ENCODE measurements at regions not wholly inside any gene's neighbourhood (a gene's known extent, or its start where the extent isn't known, plus 50 kb on each side); places are given as distances from the start of the nearest gene placed in this dataset.
"Not testable (repeated sequence)": the region's sequence is repeated elsewhere in the genome, so short reads cannot be mapped to it uniquely, and the experiment has no call there.

- ChIA-PET CTCF (no interaction called here), POLR2A (no interaction called here)
- H3K36me3 Mint-ChIP-seq (ENCODE audit: low read depth), result no peaks in the 10 kb centered on the region
- no peaks in the 10 kb centered on the region for H3K27me3 Mint-ChIP-seq
- no peak overlapping the region for H3K27ac Mint-ChIP-seq
- peaks cover 8% of the 10 kb centered on the region for H3K9me3 Mint-ChIP-seq
- TF ChIP-seq CTCF (IDR thresholded peaks at IDR 0.05), result no peak
- H3K4me1 Mint-ChIP-seq, result no peaks in the 10 kb centered on the region
- no peak for DNase-seq
- intact Hi-C loops (cut with micrococcal nuclease), result no loop called here
- H3K4me3 Mint-ChIP-seq, result no peak overlapping the region
- no peak for ATAC-seq (ENCODE audit: low read depth)
Measured at GRCh38 chr6:100065348-100065747, 71.3 kb upstream of the MCHR2 start.

- no peak for TF ChIP-seq CTCF (IDR thresholded peaks at IDR 0.05)
- POLR2A ChIA-PET, result no interaction called here
- DNase-seq (no peak), ATAC-seq (ENCODE audit: low read depth) (no peak)
- Mint-ChIP-seq H3K4me1 (no peaks in the 10 kb centered on the region), H3K4me3 (no peak overlapping the region), H3K36me3 (ENCODE audit: low read depth) (no peaks in the 10 kb centered on the region), H3K27me3 (no peaks in the 10 kb centered on the region), H3K27ac (no peak overlapping the region), H3K9me3 (peaks cover under 1% of the 10 kb centered on the region)
- CTCF ChIA-PET, result no interaction called here
- intact Hi-C loops (cut with micrococcal nuclease), result no loop called here
Measured at GRCh38 chr6:100062621-100063020, 68.6 kb upstream of the MCHR2 start.

GRCh38 chr6:100057941-100058340 is 63.9 kb upstream of the MCHR2 start:
- intact Hi-C loops (cut with micrococcal nuclease), result no loop called here
- H3K27ac Mint-ChIP-seq, result no peak overlapping the region
- ATAC-seq (ENCODE audit: low read depth) (no peak), DNase-seq (no peak)
- CTCF ChIA-PET, result no interaction called here
- no peaks in the 10 kb centered on the region for H3K4me1 Mint-ChIP-seq
- H3K27me3 Mint-ChIP-seq, result no peaks in the 10 kb centered on the region
- peaks cover 2% of the 10 kb centered on the region for H3K9me3 Mint-ChIP-seq
- no peak for TF ChIP-seq CTCF (IDR thresholded peaks at IDR 0.05)
- no peaks in the 10 kb centered on the region for H3K36me3 Mint-ChIP-seq (ENCODE audit: low read depth)
- H3K4me3 Mint-ChIP-seq, result no peak overlapping the region
- POLR2A ChIA-PET, result no interaction called here

DNA sequence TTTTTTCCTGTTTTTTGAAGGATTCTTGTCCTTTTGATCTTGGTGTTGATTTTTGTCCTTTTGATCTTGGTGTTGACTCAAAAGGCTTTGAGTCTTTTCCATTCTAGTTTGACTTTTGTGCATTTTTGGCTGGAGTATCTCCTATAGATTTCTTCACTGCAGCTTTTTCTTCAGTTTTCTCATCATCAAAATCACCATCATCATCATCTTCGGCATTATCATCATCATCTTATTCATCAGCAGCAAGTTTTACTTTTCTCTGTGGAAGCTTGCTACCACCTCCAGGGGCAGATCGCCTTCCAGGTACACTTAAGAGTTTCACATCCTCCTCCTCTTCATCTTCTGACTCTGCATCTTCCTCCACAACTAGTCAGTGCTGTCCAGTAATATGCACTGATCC is 56.5 kb upstream of the MCHR2 start:
- Mint-ChIP-seq H3K4me3 (no peak overlapping the region), H3K27ac (no peak overlapping the region), H3K36me3 (ENCODE audit: low read depth) (no peaks in the 10 kb centered on the region), H3K4me1 (no peaks in the 10 kb centered on the region), H3K9me3 (no peaks in the 10 kb centered on the region), H3K27me3 (no peaks in the 10 kb centered on the region)
- no peak for TF ChIP-seq CTCF (IDR thresholded peaks at IDR 0.05)
- ChIA-PET POLR2A (no interaction called here), CTCF (no interaction called here)
- DNase-seq, result no peak
- intact Hi-C loops (cut with micrococcal nuclease), result no loop called here
- no peak for ATAC-seq (ENCODE audit: low read depth)

- H3K4me1 Mint-ChIP-seq; intact Hi-C loops (cut with micrococcal nuclease); ATAC-seq (ENCODE audit: low read depth): not testable (repeated sequence)
Measured at GRCh38 chr6:100043961-100044360, 49.9 kb upstream of the MCHR2 start.

More at GRCh38 chr6:100043961-100044360, 49.9 kb upstream of the MCHR2 start:
- POLR2A ChIA-PET; CTCF ChIA-PET; H3K27me3 Mint-ChIP-seq; H3K36me3 Mint-ChIP-seq (ENCODE audit: low read depth); H3K27ac Mint-ChIP-seq; DNase-seq; H3K4me3 Mint-ChIP-seq: not testable (repeated sequence)
- peaks cover 11% of the 10 kb centered on the region for H3K9me3 Mint-ChIP-seq

Measured in activated B cell treated with CpG ODN at 0.5 μM for 24 hours (primary cell).